ENCODE measurements at regions not wholly inside any gene's neighbourhood (a gene's known extent, or its start where the extent isn't known, plus 50 kb on each side); places are given as distances from the start of the nearest gene placed in this dataset.

DNA sequence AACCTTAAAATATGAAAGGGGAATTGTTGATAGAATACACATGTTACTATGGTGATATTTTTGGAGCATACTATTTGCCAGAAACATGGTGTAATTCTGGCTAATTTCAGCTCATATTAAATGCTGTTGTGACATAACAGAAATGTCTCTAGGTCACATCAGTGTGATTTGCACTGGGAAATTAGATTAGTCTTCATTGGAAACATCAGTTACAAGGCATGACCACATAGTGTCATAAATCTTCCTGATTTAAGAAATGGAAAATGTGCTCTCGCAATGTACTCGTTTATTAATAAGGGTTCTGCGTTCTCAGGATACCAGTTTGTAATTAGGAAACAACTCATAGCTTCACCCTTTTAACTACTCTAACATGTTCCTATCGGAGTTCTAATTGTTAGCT lies 72.9 kb upstream of the GYPA start:
- TF ChIP-seq CTCF (IDR thresholded peaks at IDR 0.05; ENCODE audit: low read depth, low read length), result no peak

GRCh38 chr4:144223149-144223548 lies 82.6 kb upstream of the GYPA start:
- no peak for DNase-seq
- Histone ChIP-seq H3K4me1 (no peaks in the 10 kb centered on the region), H3K9me3 (no peaks in the 10 kb centered on the region), H3K4me3 (ENCODE audit: low read depth, low read length) (no peak overlapping the region), H3K27me3 (no peaks in the 10 kb centered on the region), H3K36me3 (no peaks in the 10 kb centered on the region)
- no peak for TF ChIP-seq CTCF (IDR thresholded peaks at IDR 0.05; ENCODE audit: low read depth, low read length)

More for the DNA sequence above, 72.9 kb upstream of the GYPA start:
- no peaks in the 10 kb centered on the region for H3K4me1 ChIP-seq
- H3K36me3 ChIP-seq, result no peaks in the 10 kb centered on the region
- no peaks in the 10 kb centered on the region; the same call in 1 of the 2 replicates for H3K9me3 ChIP-seq
- H3K4me3 ChIP-seq (ENCODE audit: low read depth, low read length), result no peak overlapping the region
- no peaks in the 10 kb centered on the region for H3K27me3 ChIP-seq
- no peak for DNase-seq

GRCh38 chr4:144223661-144224060 lies 83.1 kb upstream of the GYPA start:
- H3K27me3 ChIP-seq, result no peaks in the 10 kb centered on the region
- H3K4me1 ChIP-seq, result no peaks in the 10 kb centered on the region
- TF ChIP-seq CTCF (IDR thresholded peaks at IDR 0.05; ENCODE audit: low read depth, low read length), result no peak
- no peak overlapping the region for H3K4me3 ChIP-seq (ENCODE audit: low read depth, low read length)
- DNase-seq, result no peak
- no peaks in the 10 kb centered on the region for H3K9me3 ChIP-seq
- no peaks in the 10 kb centered on the region for H3K36me3 ChIP-seq

- Histone ChIP-seq H3K36me3 (no peaks in the 10 kb centered on the region), H3K9me3 (no peaks in the 10 kb centered on the region), H3K4me1 (no peaks in the 10 kb centered on the region), H3K4me3 (ENCODE audit: low read depth, low read length) (no peak overlapping the region), H3K27me3 (no peaks in the 10 kb centered on the region)
- no peak for TF ChIP-seq CTCF (IDR thresholded peaks at IDR 0.05; ENCODE audit: low read depth, low read length)
- no peak for DNase-seq
Observed at GRCh38 chr4:144259285-144259684, 118.8 kb upstream of the GYPA start.

DNA sequence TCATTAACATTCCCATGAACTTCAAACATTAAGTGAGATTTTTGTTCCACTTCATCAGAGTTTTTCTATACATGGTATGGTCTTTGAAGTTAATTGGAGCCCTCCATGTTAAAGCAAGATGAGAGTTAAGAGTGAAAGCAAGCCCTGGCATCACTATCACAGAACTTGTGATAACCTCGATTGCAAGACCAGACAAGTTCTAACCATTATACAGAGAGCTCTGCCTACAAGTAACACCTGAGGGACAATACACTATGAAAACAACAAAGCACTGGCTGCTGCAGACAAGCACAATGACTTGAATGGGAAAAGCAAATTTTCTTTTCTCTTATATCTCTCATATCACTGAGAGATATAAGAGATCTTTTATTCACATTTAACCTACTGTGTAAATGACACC lies 126.6 kb upstream of the GYPA start:
- DNase-seq, result no peak
- no peaks in the 10 kb centered on the region for H3K27me3 ChIP-seq
- no peaks in the 10 kb centered on the region for H3K36me3 ChIP-seq
- H3K9me3 ChIP-seq, result no peaks in the 10 kb centered on the region
- TF ChIP-seq CTCF (IDR thresholded peaks at IDR 0.05; ENCODE audit: low read depth, low read length), result no peak
- no peak overlapping the region for H3K4me3 ChIP-seq (ENCODE audit: low read depth, low read length)
- no peaks in the 10 kb centered on the region for H3K4me1 ChIP-seq

GRCh38 chr4:144280688-144281087 lies 140.2 kb upstream of the GYPA start:
- Histone ChIP-seq H3K27me3 (no peaks in the 10 kb centered on the region), H3K4me3 (ENCODE audit: low read depth, low read length) (no peak overlapping the region), H3K36me3 (no peaks in the 10 kb centered on the region), H3K4me1 (no peaks in the 10 kb centered on the region), H3K9me3 (no peaks in the 10 kb centered on the region)
- no peak for DNase-seq
- no peak for TF ChIP-seq CTCF (IDR thresholded peaks at IDR 0.05; ENCODE audit: low read depth, low read length)

All from BE2C (cell line).